B cell (primary cell): ENCODE measurements at regions not wholly inside any gene's neighbourhood (a gene's known extent, or its start where the extent isn't known, plus 50 kb on each side); places are given as distances from the start of the nearest gene placed in this dataset.

Source experiments
- ATAC-seq: fragments of 200-7000 bp; cut with Tn5 transposase; one replicate; pipeline ENCODE4 v1.10.0; 2021; ENCODE audit warnings: low read depth, mild to moderate bottlenecking, moderate number of reproducible peaks, moderate library complexity
- CTCF ChIA-PET: fragments of 350-600 bp; sonication (Branson Sonifier 250); formaldehyde crosslinking; loops from one replicate; lab custom pipeline; 2021; ENCODE audit warnings: antibody characterized with exemption, inconsistent platforms; lab: Charles Lee
- POLR2A ChIA-PET: fragments of 350-600 bp; sonication (Branson Sonifier 250); formaldehyde crosslinking; loops from one replicate; lab custom pipeline; 2021; ENCODE audit warnings: antibody characterized with exemption; lab: Charles Lee
- DNase-seq: peaks from one replicate; pipeline ENCODE4 v3.0.0; 2013
- H2AFZ ChIP-seq: 2 replicates; pipeline ENCODE4 v1.6.1; 2012; ENCODE audit warnings: mild to moderate bottlenecking, low read depth, low read length; ENCODE audit not compliant: insufficient read depth, poor library complexity, severe bottlenecking
- H3K27ac ChIP-seq, 2 donors: 1 replicate in 1 of 2; 2 replicates in 1 of 2; pipeline ENCODE4 v1.5.1; 2012 to 2013; ENCODE audit warnings: low read length in 2 of 2, mild to moderate bottlenecking in 2 of 2, moderate library complexity in 1 of 2
- H3K27me3 ChIP-seq, 4 experiments: fragments of 200-600 bp in 1 of 4; sonication (generic) in 1 of 4; replicated peaks in 1 of 4; 1 replicate in 2 of 4; 2 replicates in 2 of 4; pipeline versions ENCODE4 v1.6.1 to v1.7.0; 2013 to 2016; ENCODE audit warnings: low read length in 3 of 4, mild to moderate bottlenecking in 2 of 4, mixed read lengths in 1 of 4, moderate library complexity in 1 of 4; ENCODE audit not compliant: insufficient read depth in 4 of 4, control insufficient read depth in 3 of 4; ENCODE audit errors: control extremely low read depth in 1 of 4
- H3K36me3 ChIP-seq, 2 experiments: replicated peaks in 1 of 2; 1 replicate in 1 of 2; 2 replicates in 1 of 2; pipeline versions ENCODE4 v1.6.1 to v1.7.1; 2013; ENCODE audit warnings: low read length in 1 of 2; ENCODE audit not compliant: insufficient read depth in 2 of 2, control insufficient read depth in 1 of 2; ENCODE audit errors: control extremely low read depth in 1 of 2, extremely low read depth in 1 of 2
- H3K4me1 ChIP-seq, 2 donors: fragments of 200-600 bp in 1 of 2; sonication (generic) in 1 of 2; 1 replicate in 1 of 2; 2 replicates in 1 of 2; pipeline versions ENCODE4 v1.5.1 to v1.6.1; 2013 to 2017; ENCODE audit warnings: low read length in 2 of 2; ENCODE audit not compliant: control insufficient read depth in 2 of 2, insufficient read depth in 2 of 2
- H3K4me2 ChIP-seq: replicated peaks from 2 replicates; pipeline ENCODE3; 2012; ENCODE audit warnings: mild to moderate bottlenecking, low read depth, low read length; ENCODE audit not compliant: poor library complexity, severe bottlenecking
- H3K4me3 ChIP-seq, 5 experiments: fragments of 200-600 bp in 1 of 5; sonication (generic) in 1 of 5; 1 replicate in 3 of 5; 2 replicates in 2 of 5; pipeline versions ENCODE4 v1.5.1 to v1.7.0; 2011 to 2016; ENCODE audit warnings: low read length in 4 of 5, mild to moderate bottlenecking in 4 of 5, low read depth in 2 of 5, control low read depth in 1 of 5, moderate library complexity in 1 of 5; ENCODE audit not compliant: insufficient read depth in 1 of 5; ENCODE audit errors: control extremely low read depth in 1 of 5, extremely low read depth in 1 of 5
- H3K79me2 ChIP-seq: fragments of 200-600 bp; sonication (generic); one replicate; pipeline ENCODE4 v1.6.0; 2016; ENCODE audit warnings: low read length; ENCODE audit not compliant: control insufficient read depth, insufficient read depth
- H3K9ac ChIP-seq: fragments of 200-600 bp; sonication (generic); 2 replicates; pipeline ENCODE4 v1.6.1; 2017; ENCODE audit warnings: mild to moderate bottlenecking, low read length, moderate library complexity
- H3K9me3 ChIP-seq, 3 donors: one replicate each; pipeline versions ENCODE4 v1.6.1 to v1.7.1; 2013; ENCODE audit warnings: low read length in 2 of 3; ENCODE audit not compliant: control insufficient read depth in 2 of 3, insufficient read depth in 1 of 3; ENCODE audit errors: control extremely low read depth in 1 of 3
- H4K20me1 ChIP-seq: 2 replicates; pipeline ENCODE4 v1.6.0; 2012; ENCODE audit warnings: mild to moderate bottlenecking, low read length; ENCODE audit not compliant: insufficient read depth, control insufficient read depth, poor library complexity, severe bottlenecking
- H3K27ac Mint-ChIP-seq: one replicate; pipeline ENCODE4 v1.8.0; 2021; ENCODE audit warnings: mixed read lengths
- H3K27me3 Mint-ChIP-seq: one replicate; pipeline ENCODE4 v1.8.0; 2021; ENCODE audit warnings: mixed read lengths
- H3K4me1 Mint-ChIP-seq: one replicate; pipeline ENCODE4 v1.8.0; 2021; ENCODE audit warnings: mixed read lengths
- H3K4me3 Mint-ChIP-seq: one replicate; pipeline ENCODE4 v1.8.0; 2021; ENCODE audit warnings: mixed read lengths
- H3K9me3 Mint-ChIP-seq: one replicate; pipeline ENCODE4 v1.8.0; 2022; ENCODE audit warnings: mixed read lengths; ENCODE audit not compliant: insufficient read depth
- EZH2 ChIP-seq: IDR thresholded peaks from 2 replicates; pipeline ENCODE4 v1.6.1; 2012; ENCODE audit warnings: borderline replicate concordance, low read depth, mild to moderate bottlenecking, moderate library complexity, low read length; ENCODE audit not compliant: insufficient read depth, poor library complexity, severe bottlenecking
- WGBS: methylation state at CpG from one replicate; pipeline ENCODE4 v1.1.5; 2013; ENCODE audit warnings: missing lambda C conversion rate; ENCODE audit not compliant: insufficient coverage; 5-methylcytosine and 5-hydroxymethylcytosine counted together
- intact Hi-C: fragments of 100-400 bp; cut with micrococcal nuclease; formaldehyde crosslinking; loops from one replicate; pipeline ENCODE4 v1.10.0; 2022
- TF ChIP-seq, protein P1 (sequence below): fragments of 200-600 bp; IDR thresholded peaks from one replicate; pipeline ENCODE4 v1.8.0; 2022; ENCODE audit warnings: antibody characterized with exemption, mild to moderate bottlenecking

DNA sequence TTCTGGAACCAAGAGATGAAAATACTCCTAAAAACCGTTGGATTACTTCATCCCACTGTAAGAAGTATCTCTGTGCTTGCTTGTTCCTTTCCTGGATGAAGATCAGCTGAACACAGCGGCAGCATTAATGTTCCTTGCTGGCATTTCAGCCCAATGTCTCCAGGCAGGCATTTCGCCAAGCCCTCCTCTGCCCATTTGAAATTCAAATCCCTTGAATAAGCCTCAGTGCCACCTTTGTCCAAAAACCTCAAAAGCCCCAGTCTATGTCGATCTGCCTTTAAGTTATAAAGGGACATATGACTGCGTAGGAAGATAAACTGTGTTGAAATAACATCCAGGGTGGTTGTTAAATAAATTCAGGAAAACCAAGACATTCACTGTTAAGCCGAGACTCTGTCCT is 156.8 kb upstream of the PDZRN3 start:
- WGBS, result 79% methylated on average over 4 of the region's 6 CpGs
- intact Hi-C loops, result no loop called here

DNA sequence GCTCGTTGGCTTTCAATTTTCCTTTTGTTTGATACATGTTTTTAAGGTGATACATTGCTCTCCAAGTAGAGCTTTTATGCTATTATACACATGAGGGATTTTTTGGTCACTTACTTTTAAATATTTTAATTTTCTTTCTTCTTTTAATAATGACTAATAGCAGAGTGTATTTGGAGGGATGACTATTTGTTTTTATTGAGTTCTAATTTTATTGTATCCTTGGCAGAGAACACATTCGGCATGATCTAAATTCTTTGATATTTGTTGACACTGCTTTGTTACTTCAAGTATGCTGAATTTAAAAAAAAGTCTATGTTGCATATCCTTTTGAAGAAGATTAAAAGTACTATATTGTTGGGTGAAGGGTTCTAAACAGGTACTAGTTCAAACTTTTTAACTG is 149.9 kb upstream of the PDZRN3 start:
- no peak overlapping the region for H3K9ac ChIP-seq
- no peak overlapping the region for H3K4me3 ChIP-seq
- no peak for TF ChIP-seq EZH2
- H2AFZ ChIP-seq, result no peak overlapping the region
- no peaks in the 10 kb centered on the region for H3K79me2 ChIP-seq
- no peak for ATAC-seq
- no peaks in the 10 kb centered on the region for H3K27me3 ChIP-seq
- Mint-ChIP-seq H3K27ac (no peak overlapping the region), H3K4me1 (no peaks in the 10 kb centered on the region), H3K9me3 (peaks cover 2% of the 10 kb centered on the region), H3K4me3 (no peak overlapping the region), H3K27me3 (no peaks in the 10 kb centered on the region)
- CTCF ChIA-PET, result no interaction called here
- 100% methylated on average over 1 of the region's 2 CpGs for whole genome bisulfite sequencing
- no peaks in the 10 kb centered on the region for H3K9me3 ChIP-seq
- H3K36me3 ChIP-seq, result no peaks in the 10 kb centered on the region
- no peaks in the 10 kb centered on the region for H4K20me1 ChIP-seq
- DNase-seq, result no peak
- H3K4me1 ChIP-seq, result no peaks in the 10 kb centered on the region
- H3K27ac ChIP-seq, result no peak overlapping the region
- POLR2A ChIA-PET, result no interaction called here
- no peak overlapping the region for H3K4me2 ChIP-seq
- intact Hi-C loops, result no loop called here

More for the DNA sequence above, 156.8 kb upstream of the PDZRN3 start:
- DNase-seq (no peak), ATAC-seq (no peak)
- TF ChIP-seq, protein P1, sequence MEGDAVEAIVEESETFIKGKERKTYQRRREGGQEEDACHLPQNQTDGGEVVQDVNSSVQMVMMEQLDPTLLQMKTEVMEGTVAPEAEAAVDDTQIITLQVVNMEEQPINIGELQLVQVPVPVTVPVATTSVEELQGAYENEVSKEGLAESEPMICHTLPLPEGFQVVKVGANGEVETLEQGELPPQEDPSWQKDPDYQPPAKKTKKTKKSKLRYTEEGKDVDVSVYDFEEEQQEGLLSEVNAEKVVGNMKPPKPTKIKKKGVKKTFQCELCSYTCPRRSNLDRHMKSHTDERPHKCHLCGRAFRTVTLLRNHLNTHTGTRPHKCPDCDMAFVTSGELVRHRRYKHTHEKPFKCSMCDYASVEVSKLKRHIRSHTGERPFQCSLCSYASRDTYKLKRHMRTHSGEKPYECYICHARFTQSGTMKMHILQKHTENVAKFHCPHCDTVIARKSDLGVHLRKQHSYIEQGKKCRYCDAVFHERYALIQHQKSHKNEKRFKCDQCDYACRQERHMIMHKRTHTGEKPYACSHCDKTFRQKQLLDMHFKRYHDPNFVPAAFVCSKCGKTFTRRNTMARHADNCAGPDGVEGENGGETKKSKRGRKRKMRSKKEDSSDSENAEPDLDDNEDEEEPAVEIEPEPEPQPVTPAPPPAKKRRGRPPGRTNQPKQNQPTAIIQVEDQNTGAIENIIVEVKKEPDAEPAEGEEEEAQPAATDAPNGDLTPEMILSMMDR, result no peak
- TF ChIP-seq EZH2, result no peak
- Mint-ChIP-seq H3K9me3 (no peaks in the 10 kb centered on the region), H3K27ac (no peak overlapping the region), H3K4me3 (no peak overlapping the region), H3K27me3 (no peaks in the 10 kb centered on the region), H3K4me1 (no peaks in the 10 kb centered on the region)
- H3K9me3 ChIP-seq, result no peaks in the 10 kb centered on the region
- H3K27ac ChIP-seq, result no peak overlapping the region
- H3K79me2 ChIP-seq, result no peaks in the 10 kb centered on the region
- no peak overlapping the region for H3K4me3 ChIP-seq
- H2AFZ ChIP-seq, result no peak overlapping the region
- no peaks in the 10 kb centered on the region for H3K36me3 ChIP-seq
- no peaks in the 10 kb centered on the region for H3K4me1 ChIP-seq
- H4K20me1 ChIP-seq, result no peaks in the 10 kb centered on the region
- ChIA-PET CTCF (no interaction called here), POLR2A (no interaction called here)
- H3K9ac ChIP-seq, result no peak overlapping the region
- H3K27me3 ChIP-seq, result no peaks in the 10 kb centered on the region
- no peak overlapping the region for H3K4me2 ChIP-seq
